ENCODE measurements at regions not wholly inside any gene's neighbourhood (a gene's known extent, or its start where the extent isn't known, plus 50 kb on each side); places are given as distances from the start of the nearest gene placed in this dataset.

- Mint-ChIP-seq H3K4me1 (no peaks in the 10 kb centered on the region), H3K4me3 (no peak overlapping the region), H3K36me3 (ENCODE audit: low read depth) (no peaks in the 10 kb centered on the region), H3K9me3 (no peaks in the 10 kb centered on the region), H3K27me3 (ENCODE audit: low read depth) (peaks cover 3% of the 10 kb centered on the region), H3K27ac (ENCODE audit: unreplicated experiment) (no peak overlapping the region)
- no peak for DNase-seq (ENCODE audit: low read depth, low spot score)
- TF ChIP-seq, protein P1, sequence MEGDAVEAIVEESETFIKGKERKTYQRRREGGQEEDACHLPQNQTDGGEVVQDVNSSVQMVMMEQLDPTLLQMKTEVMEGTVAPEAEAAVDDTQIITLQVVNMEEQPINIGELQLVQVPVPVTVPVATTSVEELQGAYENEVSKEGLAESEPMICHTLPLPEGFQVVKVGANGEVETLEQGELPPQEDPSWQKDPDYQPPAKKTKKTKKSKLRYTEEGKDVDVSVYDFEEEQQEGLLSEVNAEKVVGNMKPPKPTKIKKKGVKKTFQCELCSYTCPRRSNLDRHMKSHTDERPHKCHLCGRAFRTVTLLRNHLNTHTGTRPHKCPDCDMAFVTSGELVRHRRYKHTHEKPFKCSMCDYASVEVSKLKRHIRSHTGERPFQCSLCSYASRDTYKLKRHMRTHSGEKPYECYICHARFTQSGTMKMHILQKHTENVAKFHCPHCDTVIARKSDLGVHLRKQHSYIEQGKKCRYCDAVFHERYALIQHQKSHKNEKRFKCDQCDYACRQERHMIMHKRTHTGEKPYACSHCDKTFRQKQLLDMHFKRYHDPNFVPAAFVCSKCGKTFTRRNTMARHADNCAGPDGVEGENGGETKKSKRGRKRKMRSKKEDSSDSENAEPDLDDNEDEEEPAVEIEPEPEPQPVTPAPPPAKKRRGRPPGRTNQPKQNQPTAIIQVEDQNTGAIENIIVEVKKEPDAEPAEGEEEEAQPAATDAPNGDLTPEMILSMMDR (conservative IDR thresholded peaks at IDR 0.05), result no peak
Measured at GRCh38 chr18:59758106-59758505, 60.9 kb upstream of the CCBE1 start.

GRCh38 chr18:59752666-59753065, 55.4 kb upstream of the CCBE1 start:
- TF ChIP-seq, protein P1 (conservative IDR thresholded peaks at IDR 0.05), result no peak
- Mint-ChIP-seq H3K27ac (ENCODE audit: unreplicated experiment) (no peak overlapping the region), H3K4me3 (no peak overlapping the region), H3K9me3 (no peaks in the 10 kb centered on the region), H3K27me3 (ENCODE audit: low read depth) (peaks cover 6% of the 10 kb centered on the region), H3K36me3 (ENCODE audit: low read depth) (no peaks in the 10 kb centered on the region), H3K4me1 (no peaks in the 10 kb centered on the region)
- DNase-seq (ENCODE audit: low read depth, low spot score), result no peak

- TF ChIP-seq, protein P1 (conservative IDR thresholded peaks at IDR 0.05), result no peak
- H3K36me3 Mint-ChIP-seq (ENCODE audit: low read depth), result peaks cover 3% of the 10 kb centered on the region
- peaks cover 10% of the 10 kb centered on the region for H3K27me3 Mint-ChIP-seq (ENCODE audit: low read depth)
- no peak overlapping the region for H3K4me3 Mint-ChIP-seq
- DNase-seq (ENCODE audit: low read depth, low spot score), result no peak
- H3K9me3 Mint-ChIP-seq, result peaks cover 3% of the 10 kb centered on the region
- H3K4me1 Mint-ChIP-seq, result no peaks in the 10 kb centered on the region
- H3K27ac Mint-ChIP-seq (ENCODE audit: unreplicated experiment), result no peak overlapping the region
Measured at GRCh38 chr18:59751186-59751585, 54.0 kb upstream of the CCBE1 start.

DNA sequence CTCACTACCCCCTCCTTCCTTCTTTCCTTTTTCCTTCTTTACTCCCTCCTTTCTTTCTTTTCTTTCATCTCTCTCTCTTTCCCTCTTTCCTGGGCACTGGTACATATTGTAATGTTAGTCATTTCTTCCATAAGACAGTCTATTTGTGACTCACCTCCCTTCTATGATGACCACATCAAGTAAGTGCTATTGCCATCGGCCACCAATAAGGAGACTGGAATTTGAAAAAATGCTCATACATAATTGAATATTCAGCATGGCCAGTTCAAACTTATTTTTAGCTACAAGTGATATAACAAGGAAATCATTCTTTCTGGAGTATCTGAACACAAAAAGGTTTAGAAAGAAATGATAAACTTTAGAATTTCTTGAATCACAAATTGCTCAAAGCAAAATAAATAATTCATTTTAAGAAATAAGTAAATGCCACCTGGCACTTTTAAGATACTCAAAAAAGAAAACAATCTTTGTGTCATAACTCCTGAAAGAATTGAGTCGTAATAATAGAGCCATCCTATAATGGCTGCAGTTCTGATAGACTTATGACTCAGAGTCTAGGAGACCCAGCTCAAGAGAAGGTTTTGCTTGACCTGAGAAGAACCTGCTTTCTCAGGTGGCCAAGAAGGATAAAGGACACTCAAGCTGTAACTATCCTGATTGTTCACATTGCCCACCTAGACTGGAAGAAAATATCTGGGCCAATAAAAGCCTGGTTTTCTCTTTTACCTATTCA, 51.6 kb upstream of the CCBE1 start:
- H3K36me3 Mint-ChIP-seq (ENCODE audit: low read depth), result peaks cover 3% of the 10 kb centered on the region
- no peaks in the 10 kb centered on the region for H3K4me1 Mint-ChIP-seq
- H3K9me3 Mint-ChIP-seq, result peaks cover 3% of the 10 kb centered on the region
- no peak overlapping the region for H3K27ac Mint-ChIP-seq (ENCODE audit: unreplicated experiment)
- H3K4me3 Mint-ChIP-seq, result no peak overlapping the region
- DNase-seq (ENCODE audit: low read depth, low spot score), result no peak
- TF ChIP-seq, protein P1 (conservative IDR thresholded peaks at IDR 0.05), result no peak
- H3K27me3 Mint-ChIP-seq (ENCODE audit: low read depth), result peaks cover 11% of the 10 kb centered on the region

Measured in neural crest cell (in vitro differentiated cells).